ENCODE measurements at regions not wholly inside any gene's neighbourhood (a gene's known extent, or its start where the extent isn't known, plus 50 kb on each side); places are given as distances from the start of the nearest gene placed in this dataset.
"Not testable (repeated sequence)": the region's sequence is repeated elsewhere in the genome, so short reads cannot be mapped to it uniquely, and the experiment has no call there.

GRCh38 chr9:135275571-135276289 is 188.3 kb downstream of the OLFM1 start:
- DNase-seq (ENCODE audit: low spot score), result no peak

GRCh38 chr9:135277219-135278201 is 190.0 kb downstream of the OLFM1 start:
- DNase-seq (ENCODE audit: low spot score), result no peak

GRCh38 chr9:135278586-135278985 is 191.1 kb downstream of the OLFM1 start:
- no peak for DNase-seq (ENCODE audit: low spot score)

- no peak for DNase-seq (ENCODE audit: low spot score)
These were observed 191.9 kb downstream of the OLFM1 start for GRCh38 chr9:135279385-135279784.

GRCh38 chr9:135279834-135280393 is 192.4 kb downstream of the OLFM1 start:
- DNase-seq (ENCODE audit: low spot score), result no peak

- no peak for DNase-seq (ENCODE audit: low spot score)
These were observed 193.2 kb downstream of the OLFM1 start for GRCh38 chr9:135280666-135281065.

GRCh38 chr9:135281151-135281550 is 193.7 kb downstream of the OLFM1 start:
- DNase-seq (ENCODE audit: low spot score), result peak; percentile 83

- peak; percentile 50 for DNase-seq (ENCODE audit: low spot score)
These were observed 194.6 kb downstream of the OLFM1 start for GRCh38 chr9:135281791-135282737.

GRCh38 chr9:135282808-135283207 is 195.3 kb downstream of the OLFM1 start:
- no peak for DNase-seq (ENCODE audit: low spot score)

GRCh38 chr9:135283671-135284070 is 195.9 kb upstream of the PPP1R26 start:
- no peak for DNase-seq (ENCODE audit: low spot score)

- no peak for DNase-seq (ENCODE audit: low spot score)
These were observed 195.0 kb upstream of the PPP1R26 start for GRCh38 chr9:135284386-135285134.

- not testable (repeated sequence) for DNase-seq (ENCODE audit: low spot score)
These were observed 193.2 kb upstream of the PPP1R26 start for GRCh38 chr9:135286187-135286925.

- DNase-seq (ENCODE audit: low spot score), result no peak
These were observed 192.6 kb upstream of the PPP1R26 start for GRCh38 chr9:135286961-135287360.

GRCh38 chr9:135287627-135288026 is 192.0 kb upstream of the PPP1R26 start:
- no peak for DNase-seq (ENCODE audit: low spot score)

GRCh38 chr9:135288054-135288453 is 191.5 kb upstream of the PPP1R26 start:
- DNase-seq (ENCODE audit: low spot score), result no peak

- no peak for DNase-seq (ENCODE audit: low spot score)
These were observed 190.5 kb upstream of the PPP1R26 start for GRCh38 chr9:135289081-135289491.

- no peak for DNase-seq (ENCODE audit: low spot score)
These were observed 189.5 kb upstream of the PPP1R26 start for GRCh38 chr9:135290086-135290485.

GRCh38 chr9:135290566-135290965 is 189.0 kb upstream of the PPP1R26 start:
- DNase-seq (ENCODE audit: low spot score), result no peak

- no peak for DNase-seq (ENCODE audit: low spot score)
These were observed 188.4 kb upstream of the PPP1R26 start for GRCh38 chr9:135291165-135291564.

- DNase-seq (ENCODE audit: low spot score), result no peak
These were observed 184.7 kb upstream of the PPP1R26 start for GRCh38 chr9:135294836-135295235.
